ENCODE measurements at regions not wholly inside any gene's neighbourhood (a gene's known extent, or its start where the extent isn't known, plus 50 kb on each side); places are given as distances from the start of the nearest gene placed in this dataset.

GRCh38 chr5:98606961-98607360 lies 166.5 kb upstream of the RGMB start:
- no peak for TF ChIP-seq CTCF (conservative IDR thresholded peaks at IDR 0.05; ENCODE audit: low read depth, low read length)
- no peak for TF ChIP-seq RFX5 (IDR thresholded peaks at IDR 0.05; ENCODE audit: low read depth, low read length)
- TF ChIP-seq SMC3 (IDR thresholded peaks at IDR 0.05; ENCODE audit: low read depth, low read length): no peak
- no peak for TF ChIP-seq MXI1 (IDR thresholded peaks at IDR 0.05; ENCODE audit: borderline replicate concordance, low read depth, low read length)
- no peak for TF ChIP-seq POLR2A (IDR thresholded peaks at IDR 0.05; ENCODE audit: low read depth, low read length)
- TF ChIP-seq USF2 (IDR thresholded peaks at IDR 0.05; ENCODE audit: low read depth, low read length): no peak
- no peak for TF ChIP-seq MAFK (IDR thresholded peaks at IDR 0.05; ENCODE audit: low read depth, low read length)
